A549 (cell line): ENCODE measurements at regions not wholly inside any gene's neighbourhood (a gene's known extent, or its start where the extent isn't known, plus 50 kb on each side); places are given as distances from the start of the nearest gene placed in this dataset.

Source experiments
- CHD4 ChIP-seq: fragments of 200-600 bp; sonication (generic); IDR thresholded peaks from 2 replicates; pipeline ENCODE4 v1.6.1; 2016; ENCODE audit warnings: antibody characterized with exemption, mild to moderate bottlenecking, borderline replicate concordance
- CTCF ChIP-seq: fragments of >200 bp; sonication (Bioruptor Twin); formaldehyde crosslinking; IDR thresholded peaks from 3 replicates; pipeline ENCODE4 v1.5.1; 2016
- FOSB ChIP-seq: fragments of 250-450 bp; sonication (Bioruptor Pico); IDR thresholded peaks from 2 replicates; pipeline ENCODE4 v1.5.0; 2020; ENCODE audit warnings: mild to moderate bottlenecking, moderate library complexity
- HDAC2 ChIP-seq: fragments of 200-600 bp; sonication (generic); IDR thresholded peaks from 2 replicates; pipeline ENCODE4 v1.6.1; 2016
- HOXA7 ChIP-seq: fragments of 250-450 bp; sonication (Bioruptor Pico); IDR thresholded peaks from 2 replicates; pipeline ENCODE4 v1.5.0; 2020; ENCODE audit warnings: mild to moderate bottlenecking, moderate library complexity
- JUN ChIP-seq, 2 experiments: fragments of >200 bp; sonication (Bioruptor Twin); formaldehyde crosslinking; IDR thresholded peaks; 2 replicates in 1 of 2; 3 replicates in 1 of 2; pipeline ENCODE4 v1.6.1; 2016 to 2017
- NFE2L2 ChIP-seq: fragments of 150-350 bp; conservative IDR thresholded peaks from 2 replicates; pipeline ENCODE4 v1.6.1; 2014; ENCODE audit warnings: low read length
- POLR2AphosphoS2 ChIP-seq: conservative IDR thresholded peaks from 2 replicates; pipeline ENCODE4 v1.6.1; 2012; ENCODE audit warnings: low read length, improper control_type of control experiment, inconsistent platforms
- RNF2 ChIP-seq: fragments of 200-600 bp; sonication (generic); IDR thresholded peaks from 2 replicates; pipeline ENCODE4 v1.6.1; 2016; ENCODE audit warnings: low read depth, mild to moderate bottlenecking, antibody characterized with exemption, moderate library complexity, borderline replicate concordance
- SMC3 ChIP-seq: fragments of >200 bp; sonication (Bioruptor Twin); formaldehyde crosslinking; IDR thresholded peaks from 3 replicates; pipeline ENCODE4 v1.6.1; 2018; ENCODE audit warnings: inconsistent platforms

- TF ChIP-seq RNF2 (no peak), CHD4 (no peak), JUN (IDR thresholded peaks at IDR 0.05) (no peak), SMC3 (no peak), NFE2L2 (no peak), CTCF (no peak), POLR2AphosphoS2 (no peak), HOXA7 (CRISPR knock-in tag) (no peak), HDAC2 (no peak), FOSB (no peak)
Measured at GRCh38 chr6:164325168-164325567, 910.6 kb downstream of the QKI start.
